ENCODE measurements at regions not wholly inside any gene's neighbourhood (a gene's known extent, or its start where the extent isn't known, plus 50 kb on each side); places are given as distances from the start of the nearest gene placed in this dataset.

DNA sequence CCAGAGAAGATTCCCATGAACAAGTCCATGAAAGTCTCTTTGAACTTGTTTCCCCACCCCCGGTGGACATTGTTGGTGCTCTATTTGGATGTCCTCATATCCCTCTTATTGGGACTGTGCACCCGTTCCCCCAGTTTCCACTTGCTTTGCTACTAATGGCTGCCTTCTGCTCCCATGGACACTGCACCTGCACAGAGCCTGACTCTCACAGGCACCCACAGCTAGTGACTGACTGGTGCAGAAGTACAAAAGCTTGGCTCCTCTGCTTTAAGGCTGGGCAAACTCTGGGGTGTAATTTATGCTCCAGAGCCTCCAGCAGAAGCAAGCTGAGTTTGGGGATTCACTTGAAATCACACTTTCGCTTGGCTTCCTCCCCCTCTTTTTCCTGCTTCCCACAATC lies 239.9 kb upstream of the BTBD3 start:
- DNase-seq (ENCODE audit: low read depth): no peak
- TF ChIP-seq, protein P1, sequence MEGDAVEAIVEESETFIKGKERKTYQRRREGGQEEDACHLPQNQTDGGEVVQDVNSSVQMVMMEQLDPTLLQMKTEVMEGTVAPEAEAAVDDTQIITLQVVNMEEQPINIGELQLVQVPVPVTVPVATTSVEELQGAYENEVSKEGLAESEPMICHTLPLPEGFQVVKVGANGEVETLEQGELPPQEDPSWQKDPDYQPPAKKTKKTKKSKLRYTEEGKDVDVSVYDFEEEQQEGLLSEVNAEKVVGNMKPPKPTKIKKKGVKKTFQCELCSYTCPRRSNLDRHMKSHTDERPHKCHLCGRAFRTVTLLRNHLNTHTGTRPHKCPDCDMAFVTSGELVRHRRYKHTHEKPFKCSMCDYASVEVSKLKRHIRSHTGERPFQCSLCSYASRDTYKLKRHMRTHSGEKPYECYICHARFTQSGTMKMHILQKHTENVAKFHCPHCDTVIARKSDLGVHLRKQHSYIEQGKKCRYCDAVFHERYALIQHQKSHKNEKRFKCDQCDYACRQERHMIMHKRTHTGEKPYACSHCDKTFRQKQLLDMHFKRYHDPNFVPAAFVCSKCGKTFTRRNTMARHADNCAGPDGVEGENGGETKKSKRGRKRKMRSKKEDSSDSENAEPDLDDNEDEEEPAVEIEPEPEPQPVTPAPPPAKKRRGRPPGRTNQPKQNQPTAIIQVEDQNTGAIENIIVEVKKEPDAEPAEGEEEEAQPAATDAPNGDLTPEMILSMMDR (IDR thresholded peaks at IDR 0.05; ENCODE audit: control insufficient read depth, insufficient read depth, low read depth, low read length, missing control alignments): no peak
- no peak overlapping the region for H3K4me3 ChIP-seq (ENCODE audit: control insufficient read depth, low read depth, low read length)

GRCh38 chr20:11682285-11682684 lies 235.4 kb upstream of the BTBD3 start:
- no peak for DNase-seq (ENCODE audit: low read depth)
- TF ChIP-seq, protein P1 (IDR thresholded peaks at IDR 0.05; ENCODE audit: control insufficient read depth, insufficient read depth, low read depth, low read length, missing control alignments): no peak
- no peak overlapping the region for H3K4me3 ChIP-seq (ENCODE audit: control insufficient read depth, low read depth, low read length)

GRCh38 chr20:11686195-11686594 lies 231.5 kb upstream of the BTBD3 start:
- no peak for DNase-seq (ENCODE audit: low read depth)
- TF ChIP-seq, protein P1 (IDR thresholded peaks at IDR 0.05; ENCODE audit: control insufficient read depth, insufficient read depth, low read depth, low read length, missing control alignments): no peak
- no peak overlapping the region for H3K4me3 ChIP-seq (ENCODE audit: control insufficient read depth, low read depth, low read length)

DNA sequence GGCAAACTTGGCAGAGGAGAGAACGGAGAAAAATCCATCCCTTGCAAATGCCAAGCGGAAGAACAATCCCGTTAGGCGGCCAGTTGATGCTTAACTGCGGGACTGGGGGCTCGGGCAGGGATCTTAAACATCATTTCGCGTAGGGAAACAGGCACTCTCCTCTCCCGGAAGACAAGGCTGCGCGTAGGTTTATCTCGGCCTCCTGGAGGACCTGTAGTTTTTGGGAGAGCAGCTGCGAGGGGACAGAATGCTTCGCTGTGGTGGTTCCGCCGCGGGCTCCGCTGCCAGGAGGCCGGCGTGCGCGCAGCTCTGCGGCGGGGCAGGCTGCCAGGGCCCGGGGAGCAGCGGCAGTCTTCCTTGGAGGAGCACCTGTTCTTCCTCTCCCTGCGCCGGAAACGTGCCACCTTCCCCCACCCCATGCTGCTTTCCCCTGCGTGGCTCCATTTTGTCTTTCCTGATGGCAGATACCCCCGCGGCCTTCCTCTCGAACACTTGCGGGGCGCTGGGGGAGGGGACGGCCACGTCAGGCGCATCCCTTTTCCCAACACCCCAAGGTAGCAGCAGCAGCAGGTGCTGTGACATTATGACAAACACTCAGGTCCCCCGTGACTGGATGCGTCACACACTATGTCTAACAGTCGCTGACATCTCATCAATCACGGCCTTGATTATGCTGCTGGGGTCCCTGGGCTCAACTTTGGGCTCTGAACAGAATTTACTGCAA lies 230.7 kb upstream of the BTBD3 start:
- DNase-seq (ENCODE audit: low read depth): no peak
- TF ChIP-seq, protein P1 (IDR thresholded peaks at IDR 0.05; ENCODE audit: control insufficient read depth, insufficient read depth, low read depth, low read length, missing control alignments): no peak
- H3K4me3 ChIP-seq (ENCODE audit: control insufficient read depth, low read depth, low read length): no peak overlapping the region

DNA sequence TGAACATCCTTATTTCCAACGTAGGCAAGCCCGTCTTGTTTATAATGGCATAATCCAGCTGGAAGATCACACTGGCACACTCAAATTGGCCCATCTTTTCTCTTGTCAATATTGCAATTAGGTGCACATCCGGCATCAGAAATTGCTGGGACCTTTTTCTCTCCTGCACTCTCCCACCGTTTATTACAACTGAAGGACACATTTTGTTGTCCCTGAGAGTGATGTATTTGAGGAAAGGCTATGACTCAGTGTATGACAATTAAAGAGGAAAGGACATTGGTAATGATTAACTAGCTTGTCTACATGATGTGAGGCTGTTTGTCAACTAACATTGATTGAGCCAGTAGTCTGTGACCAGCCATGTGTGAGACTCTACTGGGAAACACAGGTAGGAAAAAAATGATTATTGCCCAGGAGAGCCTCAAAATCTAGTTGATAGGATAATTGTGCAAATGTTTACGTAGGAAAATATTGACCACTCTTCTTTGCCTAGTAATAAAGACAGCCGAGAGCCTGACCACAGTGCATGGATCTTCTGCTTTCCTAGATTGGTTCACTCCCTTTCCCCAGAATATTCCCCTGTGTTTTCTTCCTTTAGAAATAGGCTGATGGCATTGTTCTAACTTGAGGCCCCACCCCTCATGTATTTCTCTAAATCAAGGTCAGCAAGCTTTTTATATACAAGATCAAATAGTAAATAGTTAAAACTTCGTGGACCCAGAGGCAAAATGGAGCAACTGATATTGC lies 230.0 kb upstream of the BTBD3 start:
- no peak for DNase-seq (ENCODE audit: low read depth)
- no peak overlapping the region for H3K4me3 ChIP-seq (ENCODE audit: control insufficient read depth, low read depth, low read length)
- TF ChIP-seq, protein P1 (IDR thresholded peaks at IDR 0.05; ENCODE audit: control insufficient read depth, insufficient read depth, low read depth, low read length, missing control alignments): no peak

GRCh38 chr20:11689262-11689661 lies 228.4 kb upstream of the BTBD3 start:
- no peak overlapping the region for H3K4me3 ChIP-seq (ENCODE audit: control insufficient read depth, low read depth, low read length)
- TF ChIP-seq, protein P1 (IDR thresholded peaks at IDR 0.05; ENCODE audit: control insufficient read depth, insufficient read depth, low read depth, low read length, missing control alignments): no peak
- no peak for DNase-seq (ENCODE audit: low read depth)

Data from AG09309 (cell line).